IgD-negative memory B cell (primary cell): ENCODE measurements at regions not wholly inside any gene's neighbourhood (a gene's known extent, or its start where the extent isn't known, plus 50 kb on each side); places are given as distances from the start of the nearest gene placed in this dataset.
"Not testable (repeated sequence)": the region's sequence is repeated elsewhere in the genome, so short reads cannot be mapped to it uniquely, and the experiment has no call there.

Experiments used
- H3K27ac Mint-ChIP-seq, 3 donors: one replicate each; pipeline ENCODE4 v1.8.0; 2020 to 2022; ENCODE audit warnings: mild to moderate bottlenecking in 3 of 3, mixed read lengths in 3 of 3, moderate library complexity in 1 of 3
- H3K27me3 Mint-ChIP-seq: one replicate; pipeline ENCODE4 v1.8.0; 2021; ENCODE audit warnings: mixed read lengths
- H3K36me3 Mint-ChIP-seq: one replicate; pipeline ENCODE4 v1.8.0; 2020; ENCODE audit warnings: mild to moderate bottlenecking, mixed read lengths
- H3K4me1 Mint-ChIP-seq, 3 donors: one replicate each; pipeline ENCODE4 v1.8.0; 2020 to 2022; ENCODE audit warnings: mixed read lengths in 3 of 3, mild to moderate bottlenecking in 1 of 3
- H3K4me3 Mint-ChIP-seq, 4 donors: one replicate each; pipeline ENCODE4 v1.8.0; 2020 to 2022; ENCODE audit warnings: mild to moderate bottlenecking in 4 of 4, mixed read lengths in 4 of 4, moderate library complexity in 3 of 4
- H3K9me3 Mint-ChIP-seq, 3 donors: one replicate each; pipeline ENCODE4 v1.8.0; 2020 to 2021; ENCODE audit warnings: mixed read lengths in 3 of 3, mild to moderate bottlenecking in 1 of 3

- not testable (repeated sequence) for H3K27me3 Mint-ChIP-seq, H3K36me3 Mint-ChIP-seq, H3K4me3 Mint-ChIP-seq, H3K4me1 Mint-ChIP-seq, H3K27ac Mint-ChIP-seq
- peaks cover 5 to 18% (median 6%) of the 10 kb centered on the region in 3 donors for H3K9me3 Mint-ChIP-seq
Observed at GRCh38 chr6:19612672-19613466, 224.3 kb upstream of the ID4 start.

GRCh38 chr6:19613678-19614077 lies 223.5 kb upstream of the ID4 start:
- peaks cover 1% of the 10 kb centered on the region for H3K36me3 Mint-ChIP-seq
- H3K27ac Mint-ChIP-seq = no peak overlapping the region
- H3K9me3 Mint-ChIP-seq = peaks cover 5 to 23% (median 11%) of the 10 kb centered on the region in 3 donors
- no peaks in the 10 kb centered on the region for H3K27me3 Mint-ChIP-seq
- H3K4me1 Mint-ChIP-seq = no peaks in the 10 kb centered on the region
- no peak overlapping the region for H3K4me3 Mint-ChIP-seq

- peaks cover 5 to 23% (median 12%) of the 10 kb centered on the region in 3 donors for H3K9me3 Mint-ChIP-seq
Observed at GRCh38 chr6:19616022-19616421, 221.1 kb upstream of the ID4 start.

GRCh38 chr6:19632230-19632629 lies 204.9 kb upstream of the ID4 start:
- H3K27me3 Mint-ChIP-seq = no peaks in the 10 kb centered on the region
- H3K9me3 Mint-ChIP-seq = peaks cover 1 to 5% (median 3%) of the 10 kb centered on the region in 3 donors
- no peak overlapping the region for H3K27ac Mint-ChIP-seq
- H3K4me3 Mint-ChIP-seq = no peak overlapping the region
- H3K36me3 Mint-ChIP-seq = peaks cover 2% of the 10 kb centered on the region
- no peaks in the 10 kb centered on the region for H3K4me1 Mint-ChIP-seq

More at GRCh38 chr6:19616022-19616421, 221.1 kb upstream of the ID4 start:
- H3K27ac Mint-ChIP-seq = no peak overlapping the region
- no peaks in the 10 kb centered on the region for H3K27me3 Mint-ChIP-seq
- no peak overlapping the region for H3K4me3 Mint-ChIP-seq
- H3K36me3 Mint-ChIP-seq = peaks cover 1% of the 10 kb centered on the region
- no peaks in the 10 kb centered on the region for H3K4me1 Mint-ChIP-seq

- H3K36me3 Mint-ChIP-seq = peaks cover under 1% of the 10 kb centered on the region
- H3K9me3 Mint-ChIP-seq = peaks cover under 1 to 3% (median 1%) of the 10 kb centered on the region in 3 donors
- H3K4me1 Mint-ChIP-seq = no peaks in the 10 kb centered on the region
- H3K27ac Mint-ChIP-seq = no peak overlapping the region
- H3K4me3 Mint-ChIP-seq = no peak overlapping the region
- no peaks in the 10 kb centered on the region for H3K27me3 Mint-ChIP-seq
Observed at GRCh38 chr6:19632786-19633185, 204.4 kb upstream of the ID4 start.

- no peaks in the 10 kb centered on the region for H3K4me1 Mint-ChIP-seq
- no peaks in the 10 kb centered on the region for H3K27me3 Mint-ChIP-seq
- H3K36me3 Mint-ChIP-seq = no peaks in the 10 kb centered on the region
- no peak overlapping the region for H3K4me3 Mint-ChIP-seq
- H3K9me3 Mint-ChIP-seq = peaks cover 3 to 5% (median 3%) of the 10 kb centered on the region in 3 donors
- H3K27ac Mint-ChIP-seq = no peak overlapping the region
Observed at GRCh38 chr6:19635728-19636127, 201.4 kb upstream of the ID4 start.

- Mint-ChIP-seq H3K36me3 (no peaks in the 10 kb centered on the region), H3K27ac (no peak overlapping the region), H3K4me1 (no peaks in the 10 kb centered on the region), H3K4me3 (no peak overlapping the region), H3K27me3 (no peaks in the 10 kb centered on the region), H3K9me3 (peaks cover 3 to 5% (median 3%) of the 10 kb centered on the region in 3 donors)
Observed at GRCh38 chr6:19637010-19637409, 200.2 kb upstream of the ID4 start.

- H3K27me3 Mint-ChIP-seq = no peaks in the 10 kb centered on the region
- H3K4me3 Mint-ChIP-seq = no peak overlapping the region
- H3K4me1 Mint-ChIP-seq = no peaks in the 10 kb centered on the region
- H3K27ac Mint-ChIP-seq = no peak overlapping the region
- no peaks in the 10 kb centered on the region for H3K36me3 Mint-ChIP-seq
- H3K9me3 Mint-ChIP-seq = peaks cover 0 to 5% (median 3%) of the 10 kb centered on the region in 3 donors
Observed at GRCh38 chr6:19638931-19639330, 198.2 kb upstream of the ID4 start.

- Mint-ChIP-seq H3K9me3 (peaks cover 0 to 13% (median 2%) of the 10 kb centered on the region in 3 donors), H3K27me3 (no peaks in the 10 kb centered on the region), H3K27ac (no peak overlapping the region), H3K4me3 (no peak overlapping the region), H3K4me1 (no peaks in the 10 kb centered on the region), H3K36me3 (no peaks in the 10 kb centered on the region)
Observed at GRCh38 chr6:19643287-19643686, 193.9 kb upstream of the ID4 start.

GRCh38 chr6:19643713-19644112 lies 193.5 kb upstream of the ID4 start:
- H3K4me3 Mint-ChIP-seq = no peak overlapping the region
- H3K36me3 Mint-ChIP-seq = no peaks in the 10 kb centered on the region
- H3K9me3 Mint-ChIP-seq = peaks cover 2 to 13% (median 3%) of the 10 kb centered on the region in 3 donors
- H3K4me1 Mint-ChIP-seq = no peaks in the 10 kb centered on the region
- no peaks in the 10 kb centered on the region for H3K27me3 Mint-ChIP-seq
- H3K27ac Mint-ChIP-seq = no peak overlapping the region

- Mint-ChIP-seq H3K4me1 (no peaks in the 10 kb centered on the region), H3K36me3 (no peaks in the 10 kb centered on the region)
Observed at GRCh38 chr6:19655744-19656143, 181.4 kb upstream of the ID4 start.

GRCh38 chr6:19660123-19660910 lies 176.9 kb upstream of the ID4 start:
- Mint-ChIP-seq H3K4me3 (no peak overlapping the region), H3K27me3 (peaks cover 1% of the 10 kb centered on the region), H3K27ac (no peak overlapping the region), H3K36me3 (peaks cover 2% of the 10 kb centered on the region), H3K9me3 (peaks cover 0 to 8% (median 6%) of the 10 kb centered on the region in 3 donors), H3K4me1 (peaks cover 0 to 1% (median 0%) of the 10 kb centered on the region in 3 donors)

More at GRCh38 chr6:19655744-19656143, 181.4 kb upstream of the ID4 start:
- Mint-ChIP-seq H3K27ac (no peak overlapping the region), H3K9me3 (peaks cover 0 to 12% (median 3%) of the 10 kb centered on the region in 3 donors), H3K4me3 (no peak overlapping the region), H3K27me3 (no peaks in the 10 kb centered on the region)

- no peak overlapping the region for H3K4me3 Mint-ChIP-seq
- peaks cover 1% of the 10 kb centered on the region for H3K27me3 Mint-ChIP-seq
- peaks cover 3 to 6% (median 4%) of the 10 kb centered on the region in 3 donors for H3K9me3 Mint-ChIP-seq
- peaks cover 0 to 3% (median 0%) of the 10 kb centered on the region in 3 donors for H3K4me1 Mint-ChIP-seq
- H3K36me3 Mint-ChIP-seq = peaks cover 2% of the 10 kb centered on the region
- no peak overlapping the region for H3K27ac Mint-ChIP-seq
Observed at GRCh38 chr6:19662911-19663310, 174.3 kb upstream of the ID4 start.

GRCh38 chr6:19663479-19663878 lies 173.7 kb upstream of the ID4 start:
- no peak overlapping the region for H3K4me3 Mint-ChIP-seq
- peaks cover 0 to 3% (median 0%) of the 10 kb centered on the region in 3 donors for H3K4me1 Mint-ChIP-seq
- peak overlapping the region in 1 of 3 donors; percentile 27 for H3K27ac Mint-ChIP-seq
- H3K36me3 Mint-ChIP-seq = peaks cover 2% of the 10 kb centered on the region
- peaks cover 1% of the 10 kb centered on the region for H3K27me3 Mint-ChIP-seq
- H3K9me3 Mint-ChIP-seq = peaks cover 4 to 6% (median 4%) of the 10 kb centered on the region in 3 donors

GRCh38 chr6:19664050-19664449 lies 173.1 kb upstream of the ID4 start:
- Mint-ChIP-seq H3K36me3 (peaks cover 2% of the 10 kb centered on the region), H3K9me3 (peaks cover 4 to 6% (median 4%) of the 10 kb centered on the region in 3 donors), H3K27ac (no peak overlapping the region), H3K27me3 (peaks cover 1% of the 10 kb centered on the region), H3K4me1 (peaks cover 0 to 3% (median 0%) of the 10 kb centered on the region in 3 donors), H3K4me3 (no peak overlapping the region)
